Inflammatory macrophage treated with lipopolysaccharide for 1 hour (primary cell): ENCODE measurements at regions not wholly inside any gene's neighbourhood (a gene's known extent, or its start where the extent isn't known, plus 50 kb on each side); places are given as distances from the start of the nearest gene placed in this dataset.
A peak's percentile ranks its signal among the peaks of the same experiment; 100 is the strongest.

ENCODE experiments used
- DNase-seq, 2 donors: peaks; one replicate each; pipeline ENCODE4 v3.0.0-alpha.2; 2020 to 2022

GRCh38 chr4:38344929-38345328 is 319.1 kb upstream of the KLF3 start:
- no peak for DNase-seq

GRCh38 chr4:38347251-38347650 is 316.7 kb upstream of the KLF3 start:
- no peak for DNase-seq

GRCh38 chr4:38354421-38354820 is 309.6 kb upstream of the KLF3 start:
- DNase-seq: no peak

GRCh38 chr4:38354872-38355271 is 309.1 kb upstream of the KLF3 start:
- no peak for DNase-seq

GRCh38 chr4:38356686-38357085 is 307.3 kb upstream of the KLF3 start:
- no peak for DNase-seq

- DNase-seq: no peak
Measured at GRCh38 chr4:38357546-38357945, 306.5 kb upstream of the KLF3 start.

GRCh38 chr4:38359113-38359512 is 304.9 kb upstream of the KLF3 start:
- no peak for DNase-seq

GRCh38 chr4:38360201-38360600 is 303.8 kb upstream of the KLF3 start:
- DNase-seq: no peak

- DNase-seq: no peak
Measured at GRCh38 chr4:38364383-38364963, 299.5 kb upstream of the KLF3 start.

- DNase-seq: no peak
Measured at GRCh38 chr4:38365261-38365660, 298.7 kb upstream of the KLF3 start.

- DNase-seq: no peak
Measured at GRCh38 chr4:38365748-38366310, 298.2 kb upstream of the KLF3 start.

GRCh38 chr4:38366456-38366855 is 297.5 kb upstream of the KLF3 start:
- DNase-seq: no peak

- DNase-seq: no peak
Measured at GRCh38 chr4:38366997-38367396, 297.0 kb upstream of the KLF3 start.

- no peak for DNase-seq
Measured at GRCh38 chr4:38367642-38368174, 296.3 kb upstream of the KLF3 start.

GRCh38 chr4:38368613-38369012 is 295.4 kb upstream of the KLF3 start:
- DNase-seq: peak; percentile 33 to 52

- no peak for DNase-seq
Measured at GRCh38 chr4:38371391-38371851, 292.6 kb upstream of the KLF3 start.

GRCh38 chr4:38373375-38373774 is 290.6 kb upstream of the KLF3 start:
- no peak for DNase-seq

- no peak for DNase-seq
Measured at GRCh38 chr4:38377195-38377594, 286.8 kb upstream of the KLF3 start.

GRCh38 chr4:38378478-38378877 is 285.5 kb upstream of the KLF3 start:
- DNase-seq: no peak

GRCh38 chr4:38381788-38382187 is 282.2 kb upstream of the KLF3 start:
- no peak for DNase-seq

GRCh38 chr4:38382520-38382919 is 281.5 kb upstream of the KLF3 start:
- no peak for DNase-seq

- no peak for DNase-seq
Measured at GRCh38 chr4:38383646-38384121, 280.3 kb upstream of the KLF3 start.

- DNase-seq: no peak
Measured at GRCh38 chr4:38385093-38386004, 278.6 kb upstream of the KLF3 start.
